ENCODE measurements at regions not wholly inside any gene's neighbourhood (a gene's known extent, or its start where the extent isn't known, plus 50 kb on each side); places are given as distances from the start of the nearest gene placed in this dataset.

DNA sequence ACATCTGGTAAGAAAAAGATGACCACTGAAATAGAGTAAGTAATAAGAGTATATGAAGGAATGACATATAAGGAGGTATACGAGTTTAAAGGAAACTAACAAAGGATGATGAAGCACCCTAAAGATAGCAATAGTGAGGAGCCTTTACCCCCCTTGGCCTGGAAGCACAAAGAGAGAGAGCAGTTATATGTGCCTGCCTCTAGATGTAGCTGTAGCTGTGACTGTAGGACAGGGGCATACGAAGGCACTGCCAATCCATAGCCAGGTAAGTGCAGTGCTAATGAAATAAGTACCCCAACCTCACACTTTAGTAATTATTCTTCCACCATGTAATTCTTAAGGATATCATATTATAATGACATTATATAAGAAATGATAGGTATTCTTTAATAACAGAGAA, 90.1 kb upstream of the FKBP1C start:
- TF ChIP-seq POLR2AphosphoS5 (IDR thresholded peaks at IDR 0.05): no peak
- TF ChIP-seq, protein P1, sequence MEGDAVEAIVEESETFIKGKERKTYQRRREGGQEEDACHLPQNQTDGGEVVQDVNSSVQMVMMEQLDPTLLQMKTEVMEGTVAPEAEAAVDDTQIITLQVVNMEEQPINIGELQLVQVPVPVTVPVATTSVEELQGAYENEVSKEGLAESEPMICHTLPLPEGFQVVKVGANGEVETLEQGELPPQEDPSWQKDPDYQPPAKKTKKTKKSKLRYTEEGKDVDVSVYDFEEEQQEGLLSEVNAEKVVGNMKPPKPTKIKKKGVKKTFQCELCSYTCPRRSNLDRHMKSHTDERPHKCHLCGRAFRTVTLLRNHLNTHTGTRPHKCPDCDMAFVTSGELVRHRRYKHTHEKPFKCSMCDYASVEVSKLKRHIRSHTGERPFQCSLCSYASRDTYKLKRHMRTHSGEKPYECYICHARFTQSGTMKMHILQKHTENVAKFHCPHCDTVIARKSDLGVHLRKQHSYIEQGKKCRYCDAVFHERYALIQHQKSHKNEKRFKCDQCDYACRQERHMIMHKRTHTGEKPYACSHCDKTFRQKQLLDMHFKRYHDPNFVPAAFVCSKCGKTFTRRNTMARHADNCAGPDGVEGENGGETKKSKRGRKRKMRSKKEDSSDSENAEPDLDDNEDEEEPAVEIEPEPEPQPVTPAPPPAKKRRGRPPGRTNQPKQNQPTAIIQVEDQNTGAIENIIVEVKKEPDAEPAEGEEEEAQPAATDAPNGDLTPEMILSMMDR (IDR thresholded peaks at IDR 0.05; ENCODE audit: poor library complexity, severe bottlenecking): no peak
- TF ChIP-seq RAD21 (conservative IDR thresholded peaks at IDR 0.05): no peak
- TF ChIP-seq EP300 (conservative IDR thresholded peaks at IDR 0.05; ENCODE audit: poor library complexity, severe bottlenecking): no peak
- TF ChIP-seq EZH2 (IDR thresholded peaks at IDR 0.05; ENCODE audit: borderline replicate concordance, insufficient read depth, low read length, poor library complexity, severe bottlenecking): no peak
- no peak for TF ChIP-seq MXI1 (conservative IDR thresholded peaks at IDR 0.05; ENCODE audit: poor library complexity, severe bottlenecking)
- TF ChIP-seq SMC3 (conservative IDR thresholded peaks at IDR 0.05; ENCODE audit: poor library complexity): no peak
- TF ChIP-seq TAF1 (IDR thresholded peaks at IDR 0.05; ENCODE audit: low read depth): no peak
- TF ChIP-seq REST (IDR thresholded peaks at IDR 0.05; ENCODE audit: borderline replicate concordance): no peak
- H3K4me3 ChIP-seq (ENCODE audit: low read length): no peak overlapping the region
- H3K27me3 ChIP-seq (ENCODE audit: insufficient read depth, low read depth, low read length): no peaks in the 10 kb centered on the region
- no peak overlapping the region for H3K27ac ChIP-seq (ENCODE audit: low read length)
- H3F3A ChIP-seq (ENCODE audit: insufficient read depth, low read length, poor library complexity, severe bottlenecking): no peaks in the 10 kb centered on the region
- no peak overlapping the region for H3K4me2 ChIP-seq (ENCODE audit: low read length)
- no peaks in the 10 kb centered on the region for H3K36me3 ChIP-seq (ENCODE audit: insufficient read depth, low read length)
- no peak overlapping the region for H3K9ac ChIP-seq (ENCODE audit: low read length)
- H3K79me2 ChIP-seq (replicated peaks; ENCODE audit: insufficient read depth, low read length): no peaks in the 10 kb centered on the region
- H4K20me1 ChIP-seq (ENCODE audit: insufficient read depth): no peaks in the 10 kb centered on the region
- no peaks in the 10 kb centered on the region for H3K9me3 ChIP-seq (ENCODE audit: low read length)
- no peaks in the 10 kb centered on the region for H3K9me2 ChIP-seq (ENCODE audit: insufficient read depth, low read length)
- no peak overlapping the region for H2AFZ ChIP-seq (ENCODE audit: low read depth, low read length)

GRCh38 chr6:63140114-63140513, 71.2 kb upstream of the FKBP1C start:
- Histone ChIP-seq H2AFZ (ENCODE audit: low read depth, low read length) (no peak overlapping the region), H4K20me1 (ENCODE audit: insufficient read depth) (no peaks in the 10 kb centered on the region), H3K9ac (ENCODE audit: low read length) (no peak overlapping the region), H3K9me3 (ENCODE audit: low read length) (no peaks in the 10 kb centered on the region), H3K27me3 (ENCODE audit: insufficient read depth, low read depth, low read length) (no peaks in the 10 kb centered on the region), H3K4me3 (ENCODE audit: low read length) (no peak overlapping the region), H3K27ac (ENCODE audit: low read length) (no peak overlapping the region), H3K79me2 (replicated peaks; ENCODE audit: insufficient read depth, low read length) (no peaks in the 10 kb centered on the region), H3F3A (ENCODE audit: insufficient read depth, low read length, poor library complexity, severe bottlenecking) (no peaks in the 10 kb centered on the region), H3K9me2 (ENCODE audit: insufficient read depth, low read length) (no peaks in the 10 kb centered on the region), H3K36me3 (ENCODE audit: insufficient read depth, low read length) (no peaks in the 10 kb centered on the region), H3K4me2 (ENCODE audit: low read length) (no peak overlapping the region)
- TF ChIP-seq POLR2AphosphoS5 (IDR thresholded peaks at IDR 0.05): no peak
- no peak for TF ChIP-seq TAF1 (IDR thresholded peaks at IDR 0.05; ENCODE audit: low read depth)
- TF ChIP-seq RAD21 (conservative IDR thresholded peaks at IDR 0.05): no peak
- TF ChIP-seq, protein P1 (IDR thresholded peaks at IDR 0.05; ENCODE audit: poor library complexity, severe bottlenecking): no peak
- TF ChIP-seq SMC3 (conservative IDR thresholded peaks at IDR 0.05; ENCODE audit: poor library complexity): no peak

Data from neural cell (in vitro differentiated cells).